SK-N-SH treated with all-trans-retinoic acid at 6 μM for 48 hours (cell line): ENCODE measurements at regions not wholly inside any gene's neighbourhood (a gene's known extent, or its start where the extent isn't known, plus 50 kb on each side); places are given as distances from the start of the nearest gene placed in this dataset.

Experiments
- ATAC-seq: fragments of 200-7000 bp; cut with Tn5 transposase; 3 replicates; pipeline ENCODE4 v1.9.1; 2020; ENCODE audit warnings: mild to moderate bottlenecking, moderate library complexity
- BACH2 ChIP-seq: fragments of 250-450 bp; sonication (Bioruptor Pico); IDR thresholded peaks from 2 replicates; pipeline ENCODE4 v1.9.0; 2021; ENCODE audit warnings: mild to moderate bottlenecking, borderline replicate concordance
- CREB5 ChIP-seq: fragments of 250-450 bp; sonication (Bioruptor Pico); IDR thresholded peaks from 2 replicates; pipeline ENCODE4 v1.5.1; 2020; ENCODE audit warnings: low read depth, mild to moderate bottlenecking, moderate library complexity
- ESRRG ChIP-seq: fragments of 250-450 bp; sonication (Bioruptor Pico); IDR thresholded peaks from 2 replicates; pipeline ENCODE4 v1.6.1; 2021; ENCODE audit warnings: mild to moderate bottlenecking
- GLIS3 ChIP-seq: fragments of 250-450 bp; sonication (Bioruptor Pico); IDR thresholded peaks from 2 replicates; pipeline ENCODE4 v1.5.0; 2020; ENCODE audit warnings: mild to moderate bottlenecking, moderate library complexity
- ISL1 ChIP-seq: fragments of 250-450 bp; sonication (Bioruptor Pico); IDR thresholded peaks from 2 replicates; pipeline ENCODE4 v2.1.2; 2022; ENCODE audit warnings: mild to moderate bottlenecking, moderate library complexity
- OSR1 ChIP-seq: fragments of 250-450 bp; sonication (Bioruptor Pico); IDR thresholded peaks from 2 replicates; pipeline ENCODE4 v1.8.0; 2022; ENCODE audit warnings: moderate library complexity, mild to moderate bottlenecking, inconsistent platforms
- PATZ1 ChIP-seq: fragments of 250-450 bp; sonication (Bioruptor Pico); IDR thresholded peaks from 2 replicates; pipeline ENCODE4 v1.8.0; 2020; ENCODE audit warnings: mild to moderate bottlenecking, moderate library complexity, borderline replicate concordance
- POU6F1 ChIP-seq: fragments of 250-450 bp; sonication (Bioruptor Pico); IDR thresholded peaks from 2 replicates; pipeline ENCODE4 v1.8.0; 2021; ENCODE audit warnings: low read depth, mild to moderate bottlenecking, moderate library complexity, borderline replicate concordance
- PPARA ChIP-seq: fragments of 250-450 bp; sonication (Bioruptor Pico); IDR thresholded peaks from 2 replicates; pipeline ENCODE4 v1.5.0; 2020; ENCODE audit warnings: mild to moderate bottlenecking, borderline replicate concordance
- RARB ChIP-seq: fragments of 250-450 bp; sonication (Bioruptor Pico); IDR thresholded peaks from 2 replicates; pipeline ENCODE4 v1.8.0; 2021; ENCODE audit warnings: mild to moderate bottlenecking, moderate library complexity
- SNAI2 ChIP-seq: fragments of 250-450 bp; sonication (Bioruptor Pico); IDR thresholded peaks from 2 replicates; pipeline ENCODE4 v1.5.0; 2020; ENCODE audit warnings: mild to moderate bottlenecking, moderate library complexity
- TCF4 ChIP-seq: fragments of 250-450 bp; sonication (Bioruptor Pico); IDR thresholded peaks from 2 replicates; pipeline ENCODE4 v1.8.0; 2021; ENCODE audit warnings: mild to moderate bottlenecking, moderate library complexity, borderline replicate concordance
- TOX ChIP-seq: fragments of 250-450 bp; sonication (Bioruptor Pico); IDR thresholded peaks from 2 replicates; pipeline ENCODE4 v1.8.0; 2021; ENCODE audit warnings: mild to moderate bottlenecking, moderate library complexity, borderline replicate concordance
- TSHZ2 ChIP-seq: fragments of 250-450 bp; sonication (Bioruptor Pico); IDR thresholded peaks from 2 replicates; pipeline ENCODE4 v1.5.0; 2020; ENCODE audit warnings: mild to moderate bottlenecking, moderate library complexity
- ZC3H10 ChIP-seq: fragments of 250-450 bp; sonication (Bioruptor Pico); IDR thresholded peaks from 2 replicates; pipeline ENCODE4 v1.5.1; 2021; ENCODE audit warnings: mild to moderate bottlenecking, moderate library complexity
- ZFP3 ChIP-seq: fragments of 250-450 bp; sonication (Bioruptor Pico); IDR thresholded peaks from 2 replicates; pipeline ENCODE4 v1.5.0; 2020; ENCODE audit warnings: mild to moderate bottlenecking, moderate library complexity
- ZNF565 ChIP-seq: fragments of 450-650 bp; formaldehyde crosslinking; conservative IDR thresholded peaks from 2 replicates; pipeline ENCODE4 v1.5.0; 2020; ENCODE audit warnings: low read depth, mild to moderate bottlenecking, moderate library complexity
- ZNF8 ChIP-seq: fragments of 450-650 bp; formaldehyde crosslinking; IDR thresholded peaks from 2 replicates; pipeline ENCODE4 v1.5.0; 2020; ENCODE audit warnings: mild to moderate bottlenecking, moderate library complexity
- TF ChIP-seq, protein P1 (sequence below): fragments of 250-450 bp; sonication (Bioruptor Pico); IDR thresholded peaks from 2 replicates; pipeline ENCODE4 v1.5.1; 2021; ENCODE audit warnings: mild to moderate bottlenecking, moderate library complexity

DNA sequence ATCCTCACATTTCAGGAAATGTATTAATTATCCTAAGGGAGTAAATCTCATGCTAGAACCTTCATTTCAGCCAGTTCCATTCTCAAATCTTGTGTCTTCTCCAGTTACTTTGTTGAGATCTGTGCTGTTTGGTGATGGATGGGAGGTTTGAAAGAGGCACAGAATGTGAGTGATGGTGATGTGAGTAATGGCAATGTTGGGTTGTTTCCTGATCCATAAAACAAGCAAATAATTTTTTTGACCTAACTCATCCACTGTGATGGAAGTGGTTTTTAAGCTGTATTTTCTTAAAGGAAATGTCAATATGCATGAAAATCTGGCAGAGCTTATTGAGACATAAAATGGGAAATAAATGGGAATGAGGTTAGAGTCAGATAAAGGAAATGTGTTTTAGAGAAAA lies 214.7 kb downstream of the CHRM3 start:
- TF ChIP-seq SNAI2 = no peak
- TF ChIP-seq BACH2 (CRISPR knock-in tag) = no peak
- no peak for TF ChIP-seq RARB
- TF ChIP-seq ZNF8 = no peak
- no peak for TF ChIP-seq ZFP3 (CRISPR knock-in tag)
- ATAC-seq = no peak

- TF ChIP-seq BACH2 (CRISPR knock-in tag) = no peak
- ATAC-seq = no peak
These were observed 217.2 kb downstream of the CHRM3 start for GRCh38 chr1:239603530-239603929.

- no peak for ATAC-seq
- TF ChIP-seq ZFP3 (CRISPR knock-in tag) = no peak
- TF ChIP-seq ISL1 (CRISPR knock-in tag) = no peak
These were observed 220.6 kb downstream of the CHRM3 start for GRCh38 chr1:239606850-239607400.

DNA sequence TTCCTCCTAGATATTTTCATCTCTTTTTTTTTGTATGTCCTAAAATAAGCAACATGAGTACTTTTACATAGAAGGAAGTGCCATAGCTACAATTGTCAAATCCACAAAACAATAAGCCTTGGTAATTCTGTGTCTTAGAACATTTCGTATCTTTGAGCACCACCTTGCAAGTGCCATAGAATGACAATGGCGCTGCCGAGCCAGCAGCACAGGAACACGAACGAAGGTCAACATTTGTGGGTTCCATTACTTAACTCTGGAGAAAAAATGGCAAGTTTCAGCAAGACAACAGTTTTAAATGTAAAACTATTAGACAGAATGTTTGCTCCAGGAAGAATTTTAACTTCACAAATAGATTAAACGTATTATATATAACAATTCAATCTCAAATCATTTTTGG lies 222.1 kb downstream of the CHRM3 start:
- no peak for ATAC-seq
- TF ChIP-seq ZC3H10 (CRISPR knock-in tag) = no peak
- TF ChIP-seq ZNF8 = no peak
- no peak for TF ChIP-seq BACH2 (CRISPR knock-in tag)
- no peak for TF ChIP-seq ESRRG (CRISPR knock-in tag)
- no peak for TF ChIP-seq PATZ1
- TF ChIP-seq PPARA (CRISPR knock-in tag) = no peak
- TF ChIP-seq GLIS3 (CRISPR knock-in tag) = no peak
- TF ChIP-seq CREB5 (CRISPR knock-in tag) = no peak
- TF ChIP-seq, protein P1, sequence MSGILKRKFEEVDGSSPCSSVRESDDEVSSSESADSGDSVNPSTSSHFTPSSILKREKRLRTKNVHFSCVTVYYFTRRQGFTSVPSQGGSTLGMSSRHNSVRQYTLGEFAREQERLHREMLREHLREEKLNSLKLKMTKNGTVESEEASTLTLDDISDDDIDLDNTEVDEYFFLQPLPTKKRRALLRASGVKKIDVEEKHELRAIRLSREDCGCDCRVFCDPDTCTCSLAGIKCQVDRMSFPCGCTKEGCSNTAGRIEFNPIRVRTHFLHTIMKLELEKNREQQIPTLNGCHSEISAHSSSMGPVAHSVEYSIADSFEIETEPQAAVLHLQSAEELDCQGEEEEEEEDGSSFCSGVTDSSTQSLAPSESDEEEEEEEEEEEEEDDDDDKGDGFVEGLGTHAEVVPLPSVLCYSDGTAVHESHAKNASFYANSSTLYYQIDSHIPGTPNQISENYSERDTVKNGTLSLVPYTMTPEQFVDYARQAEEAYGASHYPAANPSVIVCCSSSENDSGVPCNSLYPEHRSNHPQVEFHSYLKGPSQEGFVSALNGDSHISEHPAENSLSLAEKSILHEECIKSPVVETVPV (CRISPR knock-in tag) = no peak
- TF ChIP-seq TCF4 (CRISPR knock-in tag) = no peak
- no peak for TF ChIP-seq OSR1 (CRISPR knock-in tag)
- TF ChIP-seq SNAI2 = no peak
- no peak for TF ChIP-seq POU6F1 (CRISPR knock-in tag)
- TF ChIP-seq TSHZ2 (CRISPR knock-in tag) = no peak
- no peak for TF ChIP-seq ZNF565 (CRISPR knock-in tag)
- TF ChIP-seq TOX (CRISPR knock-in tag) = no peak
- TF ChIP-seq ISL1 (CRISPR knock-in tag) = no peak
- no peak for TF ChIP-seq ZFP3 (CRISPR knock-in tag)
- TF ChIP-seq, all 23 proteins: peak for 0
